GM23338 (cell line): ENCODE measurements at regions not wholly inside any gene's neighbourhood (a gene's known extent, or its start where the extent isn't known, plus 50 kb on each side); places are given as distances from the start of the nearest gene placed in this dataset.

Experiments used
- CREB1 ChIP-seq: fragments of 250-450 bp; sonication (Bioruptor Pico); IDR thresholded peaks from 2 replicates; pipeline ENCODE4 v1.5.0; 2020; ENCODE audit warnings: low read depth, mild to moderate bottlenecking, moderate library complexity
- EZH2 ChIP-seq: fragments of 200-600 bp; sonication (generic); IDR thresholded peaks from one replicate; pipeline ENCODE4 v1.8.0; 2017; ENCODE audit warnings: antibody characterized with exemption, mild to moderate bottlenecking, low read depth; ENCODE audit not compliant: unreplicated experiment
- POLR2AphosphoS5 ChIP-seq: IDR thresholded peaks from 2 replicates; pipeline ENCODE4 v1.6.1; 2016; ENCODE audit warnings: antibody characterized with exemption, low read depth
- TF ChIP-seq, protein P1 (sequence below): IDR thresholded peaks from 2 replicates; pipeline ENCODE4 v1.6.1; 2016; ENCODE audit warnings: antibody characterized with exemption
- TF ChIP-seq, protein P2 (sequence below), 2 experiments: fragments of 200-600 bp in 1 of 2; sonication (generic) in 1 of 2; conservative IDR thresholded peaks; 2 replicates each; pipeline versions ENCODE4 v1.5.1 to v1.6.1; 2016 to 2017; ENCODE audit warnings: antibody characterized with exemption in 2 of 2, low read depth in 2 of 2, mild to moderate bottlenecking in 2 of 2, moderate library complexity in 1 of 2
- TF ChIP-seq, protein P3 (sequence below): IDR thresholded peaks from one replicate; pipeline ENCODE4 v1.6.1; 2018; ENCODE audit warnings: antibody characterized with exemption; ENCODE audit not compliant: unreplicated experiment

DNA sequence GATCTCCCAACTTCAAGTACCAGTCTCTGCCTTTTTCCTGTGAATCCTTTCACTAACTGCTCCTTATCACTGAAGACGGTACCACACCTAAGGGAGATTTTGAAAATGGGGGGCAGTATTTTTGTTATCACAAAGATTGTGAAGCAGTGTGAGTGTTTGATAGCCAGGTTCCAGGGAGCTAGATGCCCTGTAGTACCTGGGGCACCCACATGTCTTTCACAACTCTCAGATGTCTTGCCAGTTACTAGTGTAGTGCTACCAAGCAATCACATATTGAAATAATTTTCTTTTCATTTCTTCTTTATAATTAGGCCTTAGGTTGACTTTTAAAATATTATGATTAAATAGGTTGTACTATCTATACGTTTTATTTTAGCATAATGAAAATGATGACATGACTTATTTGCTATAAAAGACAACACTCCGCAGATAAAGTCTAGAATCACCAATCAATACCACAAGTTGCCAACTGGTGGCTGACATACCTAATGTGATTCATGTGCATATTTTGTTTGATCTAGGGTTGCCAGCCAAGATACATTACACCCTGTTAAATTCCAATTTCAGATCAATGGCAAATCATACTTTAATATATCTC is 215.9 kb downstream of the EXOC5 start:
- no peak for TF ChIP-seq EZH2
- TF ChIP-seq, protein P1, sequence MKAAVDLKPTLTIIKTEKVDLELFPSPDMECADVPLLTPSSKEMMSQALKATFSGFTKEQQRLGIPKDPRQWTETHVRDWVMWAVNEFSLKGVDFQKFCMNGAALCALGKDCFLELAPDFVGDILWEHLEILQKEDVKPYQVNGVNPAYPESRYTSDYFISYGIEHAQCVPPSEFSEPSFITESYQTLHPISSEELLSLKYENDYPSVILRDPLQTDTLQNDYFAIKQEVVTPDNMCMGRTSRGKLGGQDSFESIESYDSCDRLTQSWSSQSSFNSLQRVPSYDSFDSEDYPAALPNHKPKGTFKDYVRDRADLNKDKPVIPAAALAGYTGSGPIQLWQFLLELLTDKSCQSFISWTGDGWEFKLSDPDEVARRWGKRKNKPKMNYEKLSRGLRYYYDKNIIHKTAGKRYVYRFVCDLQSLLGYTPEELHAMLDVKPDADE, result no peak
- TF ChIP-seq, protein P2, sequence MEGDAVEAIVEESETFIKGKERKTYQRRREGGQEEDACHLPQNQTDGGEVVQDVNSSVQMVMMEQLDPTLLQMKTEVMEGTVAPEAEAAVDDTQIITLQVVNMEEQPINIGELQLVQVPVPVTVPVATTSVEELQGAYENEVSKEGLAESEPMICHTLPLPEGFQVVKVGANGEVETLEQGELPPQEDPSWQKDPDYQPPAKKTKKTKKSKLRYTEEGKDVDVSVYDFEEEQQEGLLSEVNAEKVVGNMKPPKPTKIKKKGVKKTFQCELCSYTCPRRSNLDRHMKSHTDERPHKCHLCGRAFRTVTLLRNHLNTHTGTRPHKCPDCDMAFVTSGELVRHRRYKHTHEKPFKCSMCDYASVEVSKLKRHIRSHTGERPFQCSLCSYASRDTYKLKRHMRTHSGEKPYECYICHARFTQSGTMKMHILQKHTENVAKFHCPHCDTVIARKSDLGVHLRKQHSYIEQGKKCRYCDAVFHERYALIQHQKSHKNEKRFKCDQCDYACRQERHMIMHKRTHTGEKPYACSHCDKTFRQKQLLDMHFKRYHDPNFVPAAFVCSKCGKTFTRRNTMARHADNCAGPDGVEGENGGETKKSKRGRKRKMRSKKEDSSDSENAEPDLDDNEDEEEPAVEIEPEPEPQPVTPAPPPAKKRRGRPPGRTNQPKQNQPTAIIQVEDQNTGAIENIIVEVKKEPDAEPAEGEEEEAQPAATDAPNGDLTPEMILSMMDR (conservative IDR thresholded peaks at IDR 0.05; ENCODE audit: low read depth in 2 of 2), result no peak
- TF ChIP-seq, protein P3, sequence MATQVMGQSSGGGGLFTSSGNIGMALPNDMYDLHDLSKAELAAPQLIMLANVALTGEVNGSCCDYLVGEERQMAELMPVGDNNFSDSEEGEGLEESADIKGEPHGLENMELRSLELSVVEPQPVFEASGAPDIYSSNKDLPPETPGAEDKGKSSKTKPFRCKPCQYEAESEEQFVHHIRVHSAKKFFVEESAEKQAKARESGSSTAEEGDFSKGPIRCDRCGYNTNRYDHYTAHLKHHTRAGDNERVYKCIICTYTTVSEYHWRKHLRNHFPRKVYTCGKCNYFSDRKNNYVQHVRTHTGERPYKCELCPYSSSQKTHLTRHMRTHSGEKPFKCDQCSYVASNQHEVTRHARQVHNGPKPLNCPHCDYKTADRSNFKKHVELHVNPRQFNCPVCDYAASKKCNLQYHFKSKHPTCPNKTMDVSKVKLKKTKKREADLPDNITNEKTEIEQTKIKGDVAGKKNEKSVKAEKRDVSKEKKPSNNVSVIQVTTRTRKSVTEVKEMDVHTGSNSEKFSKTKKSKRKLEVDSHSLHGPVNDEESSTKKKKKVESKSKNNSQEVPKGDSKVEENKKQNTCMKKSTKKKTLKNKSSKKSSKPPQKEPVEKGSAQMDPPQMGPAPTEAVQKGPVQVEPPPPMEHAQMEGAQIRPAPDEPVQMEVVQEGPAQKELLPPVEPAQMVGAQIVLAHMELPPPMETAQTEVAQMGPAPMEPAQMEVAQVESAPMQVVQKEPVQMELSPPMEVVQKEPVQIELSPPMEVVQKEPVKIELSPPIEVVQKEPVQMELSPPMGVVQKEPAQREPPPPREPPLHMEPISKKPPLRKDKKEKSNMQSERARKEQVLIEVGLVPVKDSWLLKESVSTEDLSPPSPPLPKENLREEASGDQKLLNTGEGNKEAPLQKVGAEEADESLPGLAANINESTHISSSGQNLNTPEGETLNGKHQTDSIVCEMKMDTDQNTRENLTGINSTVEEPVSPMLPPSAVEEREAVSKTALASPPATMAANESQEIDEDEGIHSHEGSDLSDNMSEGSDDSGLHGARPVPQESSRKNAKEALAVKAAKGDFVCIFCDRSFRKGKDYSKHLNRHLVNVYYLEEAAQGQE, result no peak
- TF ChIP-seq POLR2AphosphoS5, result no peak
- TF ChIP-seq CREB1 (CRISPR knock-in tag), result no peak
